CD4-positive, alpha-beta memory T cell (primary cell): ENCODE measurements at regions not wholly inside any gene's neighbourhood (a gene's known extent, or its start where the extent isn't known, plus 50 kb on each side); places are given as distances from the start of the nearest gene placed in this dataset.
"Not testable (repeated sequence)": the region's sequence is repeated elsewhere in the genome, so short reads cannot be mapped to it uniquely, and the experiment has no call there.

Experiments used
- CTCF ChIA-PET: fragments of 350-600 bp; sonication (Branson Sonifier 250); formaldehyde crosslinking; loops from one replicate; lab custom pipeline; 2021; ENCODE audit warnings: inconsistent platforms; ENCODE audit not compliant: partially characterized antibody; lab: Charles Lee
- POLR2A ChIA-PET: fragments of 350-600 bp; sonication (Branson Sonifier 250); formaldehyde crosslinking; loops from one replicate; lab custom pipeline; 2021; ENCODE audit not compliant: partially characterized antibody; lab: Charles Lee
- DNase-seq, 5 donors: peaks; one replicate each; pipeline versions ENCODE4 v3.0.0 to v3.0.0-alpha.2; 2020 to 2022; ENCODE audit warnings: mixed read lengths in 1 of 5
- H3K27ac ChIP-seq: one replicate; pipeline ENCODE4 v1.7.0; 2013; ENCODE audit warnings: low read depth, low read length
- H3K27me3 ChIP-seq: 2 replicates; pipeline ENCODE4 v1.7.0; 2013; ENCODE audit warnings: mild to moderate bottlenecking, low read length, moderate library complexity; ENCODE audit not compliant: insufficient read depth
- H3K36me3 ChIP-seq: 2 replicates; pipeline ENCODE4 v1.7.0; 2013; ENCODE audit warnings: mild to moderate bottlenecking, low read length, moderate library complexity; ENCODE audit not compliant: insufficient read depth
- H3K4me1 ChIP-seq: 2 replicates; pipeline ENCODE4 v1.7.0; 2013; ENCODE audit warnings: mild to moderate bottlenecking, low read length, moderate library complexity; ENCODE audit not compliant: insufficient read depth
- H3K4me3 ChIP-seq, 2 donors: one replicate each; pipeline ENCODE4 v1.7.0; 2013; ENCODE audit warnings: low read length in 2 of 2, mild to moderate bottlenecking in 1 of 2
- H3K9me3 ChIP-seq, 2 donors: one replicate each; pipeline ENCODE4 v1.7.0; 2013; ENCODE audit warnings: low read length in 2 of 2, control low read depth in 1 of 2; ENCODE audit not compliant: control insufficient read depth in 1 of 2
- H3K27ac Mint-ChIP-seq, 7 donors: one replicate each; pipeline ENCODE4 v1.8.0; 2020 to 2021; ENCODE audit warnings: mixed read lengths in 7 of 7, mild to moderate bottlenecking in 6 of 7, inconsistent platforms in 3 of 7, moderate library complexity in 3 of 7
- H3K27me3 Mint-ChIP-seq, 2 donors: one replicate each; pipeline ENCODE4 v1.8.0; 2020 to 2021; ENCODE audit warnings: mixed read lengths in 2 of 2
- H3K36me3 Mint-ChIP-seq, 2 donors: one replicate each; pipeline ENCODE4 v1.8.0; 2020 to 2021; ENCODE audit warnings: mixed read lengths in 2 of 2, inconsistent platforms in 1 of 2, mild to moderate bottlenecking in 1 of 2
- H3K4me1 Mint-ChIP-seq, 4 donors: one replicate each; pipeline ENCODE4 v1.8.0; 2020 to 2021; ENCODE audit warnings: mixed read lengths in 4 of 4, mild to moderate bottlenecking in 1 of 4
- H3K4me3 Mint-ChIP-seq, 8 donors: one replicate each; pipeline ENCODE4 v1.8.0; 2020 to 2021; ENCODE audit warnings: mixed read lengths in 8 of 8, mild to moderate bottlenecking in 7 of 8, moderate library complexity in 6 of 8, inconsistent platforms in 3 of 8
- H3K9me3 Mint-ChIP-seq, 8 donors: one replicate each; pipeline ENCODE4 v1.8.0; 2020 to 2021; ENCODE audit warnings: mixed read lengths in 8 of 8, mild to moderate bottlenecking in 5 of 8, inconsistent platforms in 3 of 8, moderate library complexity in 1 of 8
- intact Hi-C: fragments of 100-400 bp; cut with micrococcal nuclease; formaldehyde crosslinking; loops from one replicate; pipeline ENCODE4 v1.15.1; 2023

GRCh38 chr4:159421058-159421419, 318.2 kb downstream of the RAPGEF2 start:
- H3K36me3 Mint-ChIP-seq, POLR2A ChIA-PET, CTCF ChIA-PET, H3K4me1 ChIP-seq, H3K9me3 ChIP-seq, H3K4me3 Mint-ChIP-seq, H3K27me3 ChIP-seq, H3K27me3 Mint-ChIP-seq, H3K36me3 ChIP-seq, H3K27ac ChIP-seq, H3K27ac Mint-ChIP-seq, DNase-seq, H3K4me1 Mint-ChIP-seq, H3K4me3 ChIP-seq, H3K9me3 Mint-ChIP-seq, intact Hi-C loops: not testable (repeated sequence)

GRCh38 chr4:159422019-159422418, 319.1 kb downstream of the RAPGEF2 start:
- ChIA-PET POLR2A (no interaction called here), CTCF (no interaction called here)
- Mint-ChIP-seq H3K36me3 (no peaks in the 10 kb centered on the region), H3K9me3 (peaks cover 0 to 4% (median 0%) of the 10 kb centered on the region in 8 donors), H3K4me3 (no peak overlapping the region), H3K27ac (no peak overlapping the region), H3K4me1 (no peaks in the 10 kb centered on the region), H3K27me3 (peaks cover 1 to 3% of the 10 kb centered on the region in 2 donors)
- intact Hi-C loops = no loop called here
- Histone ChIP-seq H3K36me3 (no peaks in the 10 kb centered on the region), H3K4me3 (no peak overlapping the region), H3K4me1 (no peaks in the 10 kb centered on the region), H3K27me3 (no peaks in the 10 kb centered on the region), H3K27ac (no peak overlapping the region), H3K9me3 (no peaks in the 10 kb centered on the region)
- DNase-seq = no peak

DNA sequence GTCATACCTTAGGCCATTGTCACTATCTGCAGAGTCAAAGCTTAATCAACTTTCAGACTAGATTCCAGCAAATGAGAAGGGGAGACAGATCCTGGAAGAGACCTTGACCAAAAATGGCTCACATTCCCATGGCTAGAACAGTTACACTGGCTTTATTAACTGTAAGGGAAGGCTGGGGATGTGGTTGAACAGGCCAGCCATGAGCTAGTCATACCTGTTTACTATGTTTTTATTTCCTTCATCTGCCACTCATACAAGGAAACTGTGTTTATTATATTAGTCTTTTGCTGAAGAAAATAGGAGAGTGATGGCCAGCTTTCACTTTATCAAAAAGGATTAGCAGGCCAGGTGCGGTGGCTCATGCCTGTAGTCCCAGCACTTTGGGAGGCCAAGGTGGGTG, 319.7 kb downstream of the RAPGEF2 start:
- no peak for DNase-seq
- peaks cover 0 to 4% (median 0%) of the 10 kb centered on the region in 8 donors for H3K9me3 Mint-ChIP-seq
- intact Hi-C loops = no loop called here
- peaks cover 0 to 1% of the 10 kb centered on the region in 2 donors for H3K27me3 Mint-ChIP-seq
- Histone ChIP-seq H3K4me3 (no peak overlapping the region), H3K27me3 (no peaks in the 10 kb centered on the region), H3K9me3 (no peaks in the 10 kb centered on the region), H3K36me3 (no peaks in the 10 kb centered on the region), H3K27ac (no peak overlapping the region), H3K4me1 (no peaks in the 10 kb centered on the region)
- H3K27ac Mint-ChIP-seq = no peak overlapping the region
- no peaks in the 10 kb centered on the region for H3K36me3 Mint-ChIP-seq
- ChIA-PET CTCF (no interaction called here), POLR2A (no interaction called here)
- no peak overlapping the region for H3K4me3 Mint-ChIP-seq
- no peaks in the 10 kb centered on the region for H3K4me1 Mint-ChIP-seq

GRCh38 chr4:159425737-159426305, 322.9 kb downstream of the RAPGEF2 start:
- H3K4me3 Mint-ChIP-seq = no peak overlapping the region
- no peak overlapping the region for H3K27ac Mint-ChIP-seq
- peaks cover 0 to 5% (median under 1%) of the 10 kb centered on the region in 4 donors for H3K4me1 Mint-ChIP-seq
- ChIA-PET CTCF (no interaction called here), POLR2A (no interaction called here)
- no peak overlapping the region for H3K27ac ChIP-seq
- no peaks in the 10 kb centered on the region for H3K27me3 ChIP-seq
- no peaks in the 10 kb centered on the region for H3K4me1 ChIP-seq
- no peaks in the 10 kb centered on the region for H3K27me3 Mint-ChIP-seq
- DNase-seq = no peak
- H3K36me3 ChIP-seq = no peaks in the 10 kb centered on the region
- H3K9me3 Mint-ChIP-seq = no peaks in the 10 kb centered on the region
- intact Hi-C loops = no loop called here
- no peaks in the 10 kb centered on the region for H3K36me3 Mint-ChIP-seq
- no peak overlapping the region for H3K4me3 ChIP-seq
- H3K9me3 ChIP-seq = no peaks in the 10 kb centered on the region

- DNase-seq = no peak
- no peak overlapping the region for H3K4me3 Mint-ChIP-seq
These were observed 325.4 kb downstream of the RAPGEF2 start for GRCh38 chr4:159428293-159428692.

DNA sequence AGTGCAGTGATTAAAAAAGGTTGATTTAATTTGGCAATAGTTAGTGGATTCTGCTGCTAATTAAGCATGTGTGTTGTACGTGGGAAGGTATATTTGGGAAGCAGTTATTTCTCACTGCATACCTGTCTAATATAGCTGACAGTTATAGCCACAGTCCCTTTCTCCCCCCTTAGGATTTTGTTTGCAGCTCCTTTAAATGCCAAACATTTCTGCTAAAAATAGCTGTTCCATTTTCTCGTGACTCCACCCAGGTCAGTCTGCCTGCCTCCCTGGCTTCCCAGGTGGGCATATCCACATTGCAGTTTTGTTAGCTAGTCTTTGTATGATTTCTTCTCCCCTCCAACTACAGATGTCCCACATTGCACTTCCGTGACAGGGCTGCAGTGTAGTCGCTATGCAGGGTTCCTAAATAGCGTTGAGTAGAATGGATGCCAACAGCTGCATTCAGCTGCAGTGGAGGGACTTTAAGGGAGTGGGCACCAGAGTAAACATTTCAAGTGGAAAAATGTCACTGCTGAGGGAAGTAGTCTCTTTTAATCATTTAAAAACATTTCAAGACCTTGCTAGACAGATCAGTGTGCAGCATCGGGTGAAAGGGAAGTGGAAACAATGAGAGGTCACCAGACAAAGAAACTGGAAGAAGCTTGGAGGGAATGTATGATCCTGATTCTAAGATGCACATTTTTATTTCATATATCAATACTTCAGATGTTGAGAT, 326.3 kb downstream of the RAPGEF2 start:
- CTCF ChIA-PET = no interaction called here
- Mint-ChIP-seq H3K27ac (no peak overlapping the region), H3K9me3 (no peaks in the 10 kb centered on the region), H3K36me3 (no peaks in the 10 kb centered on the region), H3K27me3 (peaks cover 0 to 1% of the 10 kb centered on the region in 2 donors), H3K4me3 (peak overlapping the region in 1 of 8 donors; percentile 1), H3K4me1 (peaks cover 0 to 7% (median under 1%) of the 10 kb centered on the region in 4 donors)
- POLR2A ChIA-PET = no interaction called here
- no peak overlapping the region for H3K4me3 ChIP-seq
- no peaks in the 10 kb centered on the region for H3K4me1 ChIP-seq
- no peaks in the 10 kb centered on the region for H3K27me3 ChIP-seq
- H3K27ac ChIP-seq = no peak overlapping the region
- DNase-seq = no peak
- intact Hi-C loops = no loop called here
- no peaks in the 10 kb centered on the region for H3K36me3 ChIP-seq
- H3K9me3 ChIP-seq = no peaks in the 10 kb centered on the region

More at GRCh38 chr4:159428293-159428692, 325.4 kb downstream of the RAPGEF2 start:
- Mint-ChIP-seq H3K4me1 (peaks cover 0 to 7% (median under 1%) of the 10 kb centered on the region in 4 donors), H3K36me3 (no peaks in the 10 kb centered on the region), H3K9me3 (no peaks in the 10 kb centered on the region), H3K27ac (no peak overlapping the region), H3K27me3 (peaks cover 0 to 1% of the 10 kb centered on the region in 2 donors)
- Histone ChIP-seq H3K4me1 (no peaks in the 10 kb centered on the region), H3K27me3 (no peaks in the 10 kb centered on the region), H3K9me3 (no peaks in the 10 kb centered on the region), H3K27ac (no peak overlapping the region), H3K36me3 (no peaks in the 10 kb centered on the region), H3K4me3 (no peak overlapping the region)
- intact Hi-C loops = no loop called here
- ChIA-PET POLR2A (no interaction called here), CTCF (no interaction called here)

DNA sequence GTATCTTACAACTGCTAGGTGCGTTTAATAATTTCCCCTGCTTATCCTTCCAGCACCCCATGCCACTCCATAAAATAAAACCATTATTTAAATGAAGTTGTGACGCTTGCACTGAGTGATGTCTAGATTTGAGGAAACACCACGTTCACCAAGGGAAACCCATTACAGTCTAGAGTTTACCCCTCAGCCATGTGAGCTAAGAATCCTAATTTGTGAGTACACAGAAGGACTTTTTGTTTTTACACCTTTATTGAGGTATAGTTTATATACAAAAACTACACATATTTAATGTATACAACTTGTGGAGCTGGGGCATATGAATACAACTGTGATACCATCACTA, 326.8 kb downstream of the RAPGEF2 start:
- Mint-ChIP-seq H3K4me3 (no peak overlapping the region), H3K27ac (no peak overlapping the region), H3K4me1 (peaks cover 0 to 7% (median under 1%) of the 10 kb centered on the region in 4 donors), H3K27me3 (peaks cover 0 to 1% of the 10 kb centered on the region in 2 donors), H3K36me3 (no peaks in the 10 kb centered on the region), H3K9me3 (no peaks in the 10 kb centered on the region)
- H3K4me1 ChIP-seq = no peaks in the 10 kb centered on the region
- no peaks in the 10 kb centered on the region for H3K36me3 ChIP-seq
- ChIA-PET CTCF (no interaction called here), POLR2A (no interaction called here)
- no peak for DNase-seq
- intact Hi-C loops = no loop called here
- no peaks in the 10 kb centered on the region for H3K27me3 ChIP-seq
- H3K9me3 ChIP-seq = no peaks in the 10 kb centered on the region
- no peak overlapping the region for H3K4me3 ChIP-seq
- no peak overlapping the region for H3K27ac ChIP-seq
